ENCODE measurements at regions not wholly inside any gene's neighbourhood (a gene's known extent, or its start where the extent isn't known, plus 50 kb on each side); places are given as distances from the start of the nearest gene placed in this dataset.

GRCh38 chr12:19801941-19802340 is 362.6 kb downstream of the AEBP2 start:
- CTCF ChIA-PET: no interaction called here
- in situ Hi-C loops (cut with MboI; ENCODE audit: low sequenced_read_pairs): no loop called here

More at GRCh38 chr12:19801941-19802340, 362.6 kb downstream of the AEBP2 start:
- Histone ChIP-seq H2BK15ac (ENCODE audit: low read depth, low read length) (no peak overlapping the region), H2BK5ac (ENCODE audit: low read depth, low read length, poor library complexity, severe bottlenecking) (no peak overlapping the region), H2AK5ac (ENCODE audit: low read depth, low read length) (no peak overlapping the region), H3K27me3 (ENCODE audit: control insufficient read depth, insufficient read depth, low read length) (no peaks in the 10 kb centered on the region; the same call in 1 of the 2 replicates), H3K4ac (ENCODE audit: low read depth, low read length) (no peak overlapping the region), H4K20me1 (ENCODE audit: insufficient read depth, low read length) (no peaks in the 10 kb centered on the region), H3K27ac (ENCODE audit: insufficient read depth, low read length) (no peak overlapping the region), H4K91ac (ENCODE audit: insufficient read depth, low read depth, low read length) (no peak overlapping the region), H3K9ac (ENCODE audit: low read depth, low read length) (no peak overlapping the region), H2BK20ac (ENCODE audit: low read depth, low read length) (no peak overlapping the region), H3K79me1 (ENCODE audit: low read depth in 1 of 2, low read length in 2 of 2) (no peaks in the 10 kb centered on the region), H2BK120ac (ENCODE audit: low read depth, low read length) (no peak overlapping the region), H3K4me1 (ENCODE audit: control insufficient read depth, insufficient read depth, low read length) (no peaks in the 10 kb centered on the region; the same call in 1 of the 2 replicates), H3K56ac (ENCODE audit: extremely low read depth, insufficient read depth, low read length) (no peak overlapping the region), H3K14ac (replicated peaks; ENCODE audit: low read depth, low read length) (no peak overlapping the region), H2AK9ac (replicated peaks; ENCODE audit: low read depth, low read length, poor library complexity) (no peak overlapping the region), H3K4me2 (ENCODE audit: low read depth, low read length) (no peak overlapping the region), H3K9me3 (ENCODE audit: control insufficient read depth, insufficient read depth, low read length) (no peaks in the 10 kb centered on the region), H4K5ac (ENCODE audit: low read depth, low read length) (no peak overlapping the region), H3K18ac (ENCODE audit: low read depth, low read length) (no peak overlapping the region), H3K4me3 (ENCODE audit: insufficient read depth, low read depth, low read length) (no peak overlapping the region), H3K23ac (ENCODE audit: low read depth, low read length) (no peak overlapping the region), H4K8ac (ENCODE audit: low read depth in 2 of 2, low read length in 2 of 2) (no peak overlapping the region), H2AFZ (replicated peaks; ENCODE audit: low read length, poor library complexity) (no peak overlapping the region), H3K9me1 (ENCODE audit: insufficient read depth, low read length) (no peaks in the 10 kb centered on the region), H3K36me3 (ENCODE audit: control insufficient read depth, insufficient read depth, low read length) (no peaks in the 10 kb centered on the region)
- no peak for TF ChIP-seq USF2 (IDR thresholded peaks at IDR 0.05; ENCODE audit: low read depth, low read length)
- no peak for TF ChIP-seq SMC3 (IDR thresholded peaks at IDR 0.05; ENCODE audit: low read depth, low read length)
- no peak for TF ChIP-seq MAFK (IDR thresholded peaks at IDR 0.05; ENCODE audit: low read depth, low read length)
- no peak for TF ChIP-seq RFX5 (IDR thresholded peaks at IDR 0.05; ENCODE audit: low read depth, low read length)
- no peak for TF ChIP-seq POLR2A (IDR thresholded peaks at IDR 0.05; ENCODE audit: low read depth, low read length)
- TF ChIP-seq CHD1 (IDR thresholded peaks at IDR 0.05; ENCODE audit: low read depth, low read length): no peak
- no peak for TF ChIP-seq MAZ (IDR thresholded peaks at IDR 0.05; ENCODE audit: borderline replicate concordance, low read depth, low read length)
- TF ChIP-seq CTCF (conservative IDR thresholded peaks at IDR 0.05; ENCODE audit: low read depth, low read length): no peak
- no peak for TF ChIP-seq RCOR1 (IDR thresholded peaks at IDR 0.05; ENCODE audit: insufficient replicate concordance, low read length)
- TF ChIP-seq CEBPB (IDR thresholded peaks at IDR 0.05; ENCODE audit: low read depth, low read length): no peak
- TF ChIP-seq MXI1 (IDR thresholded peaks at IDR 0.05; ENCODE audit: borderline replicate concordance, low read depth, low read length): no peak
- no peak for TF ChIP-seq BHLHE40 (IDR thresholded peaks at IDR 0.05; ENCODE audit: low read depth, low read length)
- TF ChIP-seq RAD21 (IDR thresholded peaks at IDR 0.05; ENCODE audit: low read length): no peak
- no peak for TF ChIP-seq FOS (IDR thresholded peaks at IDR 0.05; ENCODE audit: low read depth, low read length)
- TF ChIP-seq ELK1 (IDR thresholded peaks at IDR 0.05; ENCODE audit: borderline replicate concordance, low read depth, low read length): no peak
- no peak for TF ChIP-seq NFE2L2 (IDR thresholded peaks at IDR 0.05; ENCODE audit: low read depth, low read length)
- intact Hi-C loops (cut with micrococcal nuclease): no loop called here
- DNase-seq: no peak
- BruUV-seq (replicated peaks): no TSS peak
- dilution Hi-C loops (cut with HindIII; ENCODE audit: low sequenced_read_pairs, unreplicated experiment): no loop called here
- no peak for ATAC-seq (ENCODE audit: low read depth)
- WGBS, 2 experiments (ENCODE audit: extremely low coverage in 2 of 2, insufficient read length in 1 of 2): 80% methylated on average over 2 of the region's 4 CpGs; no CpG with 5 or more reads in 1 of the 2 experiments
- POLR2A ChIA-PET (ENCODE audit: unreplicated experiment): no interaction called here
